OCI-LY7 (cell line): ENCODE measurements at regions not wholly inside any gene's neighbourhood (a gene's known extent, or its start where the extent isn't known, plus 50 kb on each side); places are given as distances from the start of the nearest gene placed in this dataset.

Experiments
- BruUV-seq: library from RNA; stranded (reverse); fragments of 400-500 nt; replicated peaks from 2 replicates; lab custom pipeline; 2021; lab: Mats Ljungman, UMichigan
- CTCF ChIA-PET: fragments of 300-600 bp; sonication (Branson Sonifier 250); formaldehyde crosslinking; loops from one replicate; lab custom pipeline; 2022; ENCODE audit warnings: antibody characterized with exemption; ENCODE audit not compliant: unreplicated experiment; lab: Charles Lee
- POLR2A ChIA-PET: fragments of 300-600 bp; sonication (Branson Sonifier 250); formaldehyde crosslinking; loops from one replicate; lab custom pipeline; 2022; ENCODE audit warnings: antibody characterized with exemption; lab: Charles Lee
- DNase-seq: peaks from one replicate; pipeline ENCODE4 v3.0.0-alpha.2; 2015; ENCODE audit warnings: low spot score
- H2AFZ ChIP-seq: fragments of 200-600 bp; sonication (generic), shearing (Covaris generic); 2 replicates; pipeline ENCODE4 v1.6.1; 2014; ENCODE audit warnings: mild to moderate bottlenecking, antibody characterized with exemption, low read length, moderate library complexity
- H3K27ac ChIP-seq: fragments of 200-600 bp; sonication (generic); 2 replicates; pipeline ENCODE4 v1.5.1; 2014; ENCODE audit warnings: mixed run types, low read depth, mild to moderate bottlenecking, moderate library complexity, low read length, inconsistent platforms; ENCODE audit not compliant: poor library complexity, severe bottlenecking
- H3K36me3 ChIP-seq: fragments of 200-600 bp; sonication (generic); 2 replicates; pipeline ENCODE4 v1.6.1; 2014; ENCODE audit warnings: mild to moderate bottlenecking, antibody characterized with exemption, low read length, moderate library complexity, mixed read lengths; ENCODE audit not compliant: insufficient read depth
- H3K4me1 ChIP-seq: fragments of 200-600 bp; sonication (generic); 2 replicates; pipeline ENCODE4 v1.5.1; 2014; ENCODE audit warnings: mild to moderate bottlenecking, low read length; ENCODE audit not compliant: insufficient read depth, poor library complexity, severe bottlenecking
- H3K4me2 ChIP-seq: fragments of 200-600 bp; sonication (generic); 2 replicates; pipeline ENCODE4 v1.6.1; 2014; ENCODE audit warnings: mild to moderate bottlenecking, low read length
- H3K4me3 ChIP-seq: fragments of 200-600 bp; sonication (generic); 2 replicates; pipeline ENCODE4 v1.5.1; 2014; ENCODE audit warnings: mild to moderate bottlenecking, low read depth, low read length; ENCODE audit not compliant: poor library complexity, severe bottlenecking
- H3K79me2 ChIP-seq: fragments of 200-600 bp; sonication (generic); 2 replicates; pipeline ENCODE4 v1.6.1; 2016; ENCODE audit warnings: low read depth, mild to moderate bottlenecking, low read length, moderate library complexity, mixed read lengths; ENCODE audit not compliant: insufficient read depth
- H3K9me2 ChIP-seq: fragments of 200-600 bp; sonication (generic); 2 replicates; pipeline ENCODE4 v1.6.1; 2016; ENCODE audit warnings: mild to moderate bottlenecking, low read length, mixed read lengths; ENCODE audit not compliant: insufficient read depth
- H3K9me3 ChIP-seq: fragments of 200-600 bp; sonication (generic); 2 replicates; pipeline ENCODE4 v1.6.1; 2014; ENCODE audit warnings: mild to moderate bottlenecking, mixed run types, low read length, mixed read lengths
- H4K20me1 ChIP-seq: fragments of 200-600 bp; sonication (generic); 2 replicates; pipeline ENCODE4 v1.6.1; 2014; ENCODE audit warnings: mild to moderate bottlenecking, antibody characterized with exemption, low read length, moderate library complexity, mixed read lengths; ENCODE audit not compliant: insufficient read depth
- EZH2phosphoT487 ChIP-seq: fragments of 200-600 bp; sonication (generic); IDR thresholded peaks from 2 replicates; pipeline ENCODE4 v1.6.1; 2018; ENCODE audit warnings: low read depth, borderline replicate concordance, mild to moderate bottlenecking, mixed run types, antibody characterized with exemption, low read length, moderate library complexity, mixed read lengths
- intact Hi-C: fragments of 100-400 bp; cut with micrococcal nuclease; formaldehyde crosslinking; loops from one replicate; pipeline ENCODE4 v1.10.0; 2022; ENCODE audit not compliant: unreplicated experiment
- TF ChIP-seq, protein P1 (sequence below): fragments of 200-600 bp; sonication (generic); conservative IDR thresholded peaks from 2 replicates; pipeline ENCODE4 v1.5.1; 2014; ENCODE audit warnings: mild to moderate bottlenecking, antibody characterized with exemption, low read length, moderate library complexity, mixed read lengths

DNA sequence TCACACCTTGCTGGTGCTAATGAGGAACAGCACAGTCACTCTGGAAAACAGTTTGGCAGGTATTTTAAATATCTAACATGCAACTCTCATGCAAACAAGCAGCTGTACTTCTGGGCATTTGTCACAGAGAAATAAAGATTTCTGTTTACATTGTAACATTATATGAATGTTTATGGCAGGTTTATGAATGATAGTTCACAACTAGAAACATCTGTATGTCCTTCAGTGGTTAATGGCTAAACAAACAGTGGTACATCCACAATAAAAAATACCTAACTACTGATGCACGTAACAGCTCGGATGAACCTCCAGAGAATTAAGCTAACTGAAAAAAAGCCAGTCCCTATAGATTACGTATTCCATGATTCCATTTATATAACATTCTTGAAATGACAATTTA, 109.6 kb downstream of the GPR37 start:
- no TSS peak for BruUV-seq

GRCh38 chr7:124652237-124652636, 113.4 kb downstream of the GPR37 start:
- POLR2A ChIA-PET = no interaction called here
- H3K4me3 ChIP-seq = no peak overlapping the region
- BruUV-seq = no TSS peak

More for the DNA sequence above, 109.6 kb downstream of the GPR37 start:
- no peaks in the 10 kb centered on the region for H3K79me2 ChIP-seq
- no peaks in the 10 kb centered on the region for H3K36me3 ChIP-seq
- no peak for DNase-seq
- no peak overlapping the region for H3K27ac ChIP-seq
- no peaks in the 10 kb centered on the region for H3K9me2 ChIP-seq
- no peak overlapping the region for H2AFZ ChIP-seq
- TF ChIP-seq EZH2phosphoT487 = no peak
- TF ChIP-seq, protein P1, sequence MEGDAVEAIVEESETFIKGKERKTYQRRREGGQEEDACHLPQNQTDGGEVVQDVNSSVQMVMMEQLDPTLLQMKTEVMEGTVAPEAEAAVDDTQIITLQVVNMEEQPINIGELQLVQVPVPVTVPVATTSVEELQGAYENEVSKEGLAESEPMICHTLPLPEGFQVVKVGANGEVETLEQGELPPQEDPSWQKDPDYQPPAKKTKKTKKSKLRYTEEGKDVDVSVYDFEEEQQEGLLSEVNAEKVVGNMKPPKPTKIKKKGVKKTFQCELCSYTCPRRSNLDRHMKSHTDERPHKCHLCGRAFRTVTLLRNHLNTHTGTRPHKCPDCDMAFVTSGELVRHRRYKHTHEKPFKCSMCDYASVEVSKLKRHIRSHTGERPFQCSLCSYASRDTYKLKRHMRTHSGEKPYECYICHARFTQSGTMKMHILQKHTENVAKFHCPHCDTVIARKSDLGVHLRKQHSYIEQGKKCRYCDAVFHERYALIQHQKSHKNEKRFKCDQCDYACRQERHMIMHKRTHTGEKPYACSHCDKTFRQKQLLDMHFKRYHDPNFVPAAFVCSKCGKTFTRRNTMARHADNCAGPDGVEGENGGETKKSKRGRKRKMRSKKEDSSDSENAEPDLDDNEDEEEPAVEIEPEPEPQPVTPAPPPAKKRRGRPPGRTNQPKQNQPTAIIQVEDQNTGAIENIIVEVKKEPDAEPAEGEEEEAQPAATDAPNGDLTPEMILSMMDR = no peak
- intact Hi-C loops = no loop called here
- ChIA-PET POLR2A (interaction anchor here (1.3 kb wide), 1 partner anchor 11 kb away, joined by 6 read pairs; no protein-coding TSS in a partner anchor), CTCF (no interaction called here)
- H3K9me3 ChIP-seq = no peaks in the 10 kb centered on the region
- H3K4me2 ChIP-seq = no peak overlapping the region
- H4K20me1 ChIP-seq = no peaks in the 10 kb centered on the region
- no peaks in the 10 kb centered on the region for H3K4me1 ChIP-seq
- no peak overlapping the region for H3K4me3 ChIP-seq

DNA sequence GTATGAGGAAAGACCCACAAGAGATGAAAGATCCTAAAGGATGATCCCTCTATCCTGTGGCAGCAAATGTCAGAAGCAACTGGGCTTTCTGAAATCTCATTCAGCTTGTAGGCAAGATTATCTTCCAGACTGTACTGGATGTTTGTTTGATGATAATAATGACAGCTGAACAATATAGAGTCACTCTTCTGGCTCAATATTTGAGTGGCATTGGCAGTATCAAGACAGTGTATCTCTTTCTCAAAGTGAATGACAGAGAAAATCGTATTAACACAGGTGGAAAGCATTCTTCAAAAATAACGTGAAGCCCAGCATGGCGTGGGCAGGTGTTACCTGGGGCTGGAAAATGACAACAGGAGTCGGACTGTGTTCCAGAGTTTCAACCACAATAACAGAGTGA, 114.5 kb downstream of the GPR37 start:
- intact Hi-C loops = no loop called here
- Histone ChIP-seq H3K9me3 (no peaks in the 10 kb centered on the region), H4K20me1 (no peaks in the 10 kb centered on the region), H3K9me2 (no peaks in the 10 kb centered on the region), H3K36me3 (no peaks in the 10 kb centered on the region), H2AFZ (no peak overlapping the region), H3K79me2 (no peaks in the 10 kb centered on the region), H3K4me2 (no peak overlapping the region), H3K4me3 (no peak overlapping the region), H3K27ac (no peak overlapping the region), H3K4me1 (no peaks in the 10 kb centered on the region)
- ChIA-PET POLR2A (no interaction called here), CTCF (no interaction called here)
- no peak for TF ChIP-seq EZH2phosphoT487
- TF ChIP-seq, protein P1 = no peak
- no TSS peak for BruUV-seq
- no peak for DNase-seq

More at GRCh38 chr7:124652237-124652636, 113.4 kb downstream of the GPR37 start:
- Histone ChIP-seq H3K4me1 (no peaks in the 10 kb centered on the region), H3K9me3 (no peaks in the 10 kb centered on the region), H3K4me2 (no peak overlapping the region), H2AFZ (no peak overlapping the region), H4K20me1 (no peaks in the 10 kb centered on the region), H3K9me2 (no peaks in the 10 kb centered on the region), H3K79me2 (no peaks in the 10 kb centered on the region), H3K27ac (no peak overlapping the region), H3K36me3 (no peaks in the 10 kb centered on the region)
- DNase-seq = no peak
- intact Hi-C loops = no loop called here
- no peak for TF ChIP-seq EZH2phosphoT487
- TF ChIP-seq, protein P1 = no peak
- CTCF ChIA-PET = no interaction called here
